HG03520 (cell line): ENCODE measurements at regions not wholly inside any gene's neighbourhood (a gene's known extent, or its start where the extent isn't known, plus 50 kb on each side); places are given as distances from the start of the nearest gene placed in this dataset.
"Not testable (repeated sequence)": the region's sequence is repeated elsewhere in the genome, so short reads cannot be mapped to it uniquely, and the experiment has no call there.

ENCODE experiments used
- ATAC-seq: cut with Tn5 transposase; IDR thresholded peaks from one replicate; pipeline ENCODE4 v1.9.1; 2021; ENCODE audit warnings: mild to moderate bottlenecking, moderate library complexity; ENCODE audit not compliant: unreplicated experiment

- ATAC-seq: no peak
Observed at GRCh38 chr5:124148574-124148973, 597.9 kb downstream of the ZNF608 start.

- ATAC-seq: no peak
Observed at GRCh38 chr5:124140060-124140459, 606.4 kb downstream of the ZNF608 start.

- no peak for ATAC-seq
Observed at GRCh38 chr5:124139477-124139876, 607.0 kb downstream of the ZNF608 start.

GRCh38 chr5:124136609-124137008, 609.8 kb downstream of the ZNF608 start:
- ATAC-seq: no peak

GRCh38 chr5:124134941-124135340, 611.5 kb downstream of the ZNF608 start:
- ATAC-seq: no peak

GRCh38 chr5:124133406-124133805, 613.0 kb downstream of the ZNF608 start:
- no peak for ATAC-seq

- no peak for ATAC-seq
Observed at GRCh38 chr5:124132843-124133242, 613.6 kb downstream of the ZNF608 start.

GRCh38 chr5:124131466-124131865, 615.0 kb downstream of the ZNF608 start:
- ATAC-seq: no peak

GRCh38 chr5:124130816-124131215, 615.6 kb downstream of the ZNF608 start:
- no peak for ATAC-seq

- ATAC-seq: no peak
Observed at GRCh38 chr5:124128867-124129266, 616.9 kb downstream of the CSNK1G3 start.

- no peak for ATAC-seq
Observed at GRCh38 chr5:124126504-124127217, 614.7 kb downstream of the CSNK1G3 start.

GRCh38 chr5:124124711-124125229, 612.8 kb downstream of the CSNK1G3 start:
- ATAC-seq: no peak

GRCh38 chr5:124121198-124121597, 609.2 kb downstream of the CSNK1G3 start:
- ATAC-seq: no peak

- no peak for ATAC-seq
Observed at GRCh38 chr5:124114911-124115310, 602.9 kb downstream of the CSNK1G3 start.

- no peak for ATAC-seq
Observed at GRCh38 chr5:124111886-124112285, 599.9 kb downstream of the CSNK1G3 start.

- no peak for ATAC-seq
Observed at GRCh38 chr5:124110942-124111341, 599.0 kb downstream of the CSNK1G3 start.

GRCh38 chr5:124105326-124105725, 593.3 kb downstream of the CSNK1G3 start:
- ATAC-seq: no peak

- no peak for ATAC-seq
Observed at GRCh38 chr5:124104821-124105220, 592.8 kb downstream of the CSNK1G3 start.

GRCh38 chr5:124104344-124104743, 592.4 kb downstream of the CSNK1G3 start:
- no peak for ATAC-seq

GRCh38 chr5:124103671-124104070, 591.7 kb downstream of the CSNK1G3 start:
- ATAC-seq: no peak

GRCh38 chr5:124103056-124103455, 591.1 kb downstream of the CSNK1G3 start:
- not testable (repeated sequence) for ATAC-seq

GRCh38 chr5:124102486-124102885, 590.5 kb downstream of the CSNK1G3 start:
- ATAC-seq: no peak

- no peak for ATAC-seq
Observed at GRCh38 chr5:124093658-124094057, 581.7 kb downstream of the CSNK1G3 start.
